CD4-positive, alpha-beta T cell (primary cell): ENCODE measurements at regions not wholly inside any gene's neighbourhood (a gene's known extent, or its start where the extent isn't known, plus 50 kb on each side); places are given as distances from the start of the nearest gene placed in this dataset.

Source experiments
- ATAC-seq: fragments of 200-7000 bp; cut with Tn5 transposase; one replicate; pipeline ENCODE4 v1.10.0; 2022; ENCODE audit warnings: mild to moderate bottlenecking; ENCODE audit not compliant: poor library complexity
- CTCF ChIA-PET: fragments of 350-600 bp; sonication (Branson Sonifier 250); formaldehyde crosslinking; loops from one replicate; lab custom pipeline; 2021; ENCODE audit warnings: antibody characterized with exemption, inconsistent platforms; lab: Charles Lee
- POLR2A ChIA-PET: fragments of 350-600 bp; sonication (Branson Sonifier 250); formaldehyde crosslinking; loops from one replicate; lab custom pipeline; 2021; ENCODE audit warnings: antibody characterized with exemption, inconsistent platforms; lab: Charles Lee
- DNase-seq, 14 experiments: peaks; one replicate each; pipeline ENCODE4 v3.0.0-alpha.2; 2013 to 2020; ENCODE audit warnings: mixed read lengths in 2 of 14
- H3K27ac ChIP-seq, 2 donors: one replicate each; pipeline versions ENCODE4 v1.5.1 to v1.7.0; 2013; ENCODE audit warnings: low read length in 2 of 2, low read depth in 1 of 2, mild to moderate bottlenecking in 1 of 2
- H3K27me3 ChIP-seq, 2 experiments: 1 replicate in 1 of 2; 2 replicates in 1 of 2; pipeline versions ENCODE4 v1.6.1 to v1.7.0; 2013; ENCODE audit warnings: low read length in 2 of 2, control low read depth in 1 of 2, mild to moderate bottlenecking in 1 of 2, moderate library complexity in 1 of 2; ENCODE audit not compliant: insufficient read depth in 2 of 2, control insufficient read depth in 1 of 2
- H3K36me3 ChIP-seq: one replicate; pipeline ENCODE4 v1.6.1; 2013; ENCODE audit warnings: low read length, control low read depth; ENCODE audit not compliant: insufficient read depth
- H3K4me1 ChIP-seq: one replicate; pipeline ENCODE4 v1.6.1; 2013; ENCODE audit warnings: low read length, control low read depth; ENCODE audit not compliant: insufficient read depth
- H3K4me3 ChIP-seq: one replicate; pipeline ENCODE4 v1.5.1; 2013; ENCODE audit warnings: mild to moderate bottlenecking, low read length, moderate library complexity
- H3K9me3 ChIP-seq, 2 experiments: 1 replicate in 1 of 2; 2 replicates in 1 of 2; pipeline versions ENCODE4 v1.6.1 to v1.7.0; 2013; ENCODE audit warnings: low read length in 2 of 2, mild to moderate bottlenecking in 2 of 2, control low read depth in 1 of 2, moderate library complexity in 1 of 2; ENCODE audit not compliant: control insufficient read depth in 1 of 2, insufficient read depth in 1 of 2
- H3K27ac Mint-ChIP-seq: one replicate; pipeline ENCODE4 v1.8.0; 2020; ENCODE audit warnings: mixed read lengths
- H3K27me3 Mint-ChIP-seq: one replicate; pipeline ENCODE4 v1.8.0; 2021; ENCODE audit warnings: mixed read lengths
- H3K36me3 Mint-ChIP-seq: one replicate; pipeline ENCODE4 v1.8.0; 2021; ENCODE audit warnings: low read depth, mixed read lengths
- H3K4me1 Mint-ChIP-seq: one replicate; pipeline ENCODE4 v1.8.0; 2021; ENCODE audit warnings: low read depth, mixed read lengths
- H3K4me3 Mint-ChIP-seq: one replicate; pipeline ENCODE4 v1.8.0; 2020; ENCODE audit warnings: mild to moderate bottlenecking, mixed read lengths
- H3K9me3 Mint-ChIP-seq: one replicate; pipeline ENCODE4 v1.8.0; 2020; ENCODE audit warnings: mixed read lengths
- intact Hi-C, 2 experiments: fragments of 100-400 bp; cut with DNase I in 1 of 2; cut with micrococcal nuclease in 1 of 2; formaldehyde crosslinking; loops; one replicate each; pipeline versions ENCODE4 v1.15.1 to v1.9.0; 2023 to 2025; cut with DNase I, micrococcal nuclease
- TF ChIP-seq, protein P1 (sequence below): fragments of 200-600 bp; IDR thresholded peaks from one replicate; pipeline ENCODE4 v1.8.0; 2022; ENCODE audit warnings: antibody characterized with exemption, mild to moderate bottlenecking

DNA sequence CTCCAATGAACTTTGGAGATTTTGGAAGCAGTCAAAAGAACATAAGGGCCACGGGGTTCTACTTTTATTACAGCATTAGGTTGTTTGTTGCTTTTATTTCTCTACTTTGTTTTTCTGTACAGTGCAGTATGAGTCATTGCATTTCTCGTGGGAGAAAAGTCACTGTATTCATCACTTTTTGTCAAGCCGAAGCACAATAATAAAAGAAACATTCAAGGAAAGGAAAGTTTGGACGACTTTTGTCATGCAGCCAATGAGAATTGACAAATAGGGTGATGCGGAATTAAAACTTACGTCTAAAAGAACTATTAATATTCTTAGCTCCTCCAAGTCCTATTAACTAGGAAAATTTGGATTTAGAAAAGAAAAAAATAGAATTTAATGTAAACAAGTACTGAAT lies 209.9 kb downstream of the TMEM182 start:
- ChIA-PET POLR2A (no interaction called here), CTCF (no interaction called here)
- DNase-seq, result no peak
- Histone ChIP-seq H3K36me3 (no peaks in the 10 kb centered on the region), H3K27ac (no peak overlapping the region), H3K4me1 (no peaks in the 10 kb centered on the region), H3K4me3 (no peak overlapping the region), H3K9me3 (no peaks in the 10 kb centered on the region), H3K27me3 (no peaks in the 10 kb centered on the region)
- TF ChIP-seq, protein P1, sequence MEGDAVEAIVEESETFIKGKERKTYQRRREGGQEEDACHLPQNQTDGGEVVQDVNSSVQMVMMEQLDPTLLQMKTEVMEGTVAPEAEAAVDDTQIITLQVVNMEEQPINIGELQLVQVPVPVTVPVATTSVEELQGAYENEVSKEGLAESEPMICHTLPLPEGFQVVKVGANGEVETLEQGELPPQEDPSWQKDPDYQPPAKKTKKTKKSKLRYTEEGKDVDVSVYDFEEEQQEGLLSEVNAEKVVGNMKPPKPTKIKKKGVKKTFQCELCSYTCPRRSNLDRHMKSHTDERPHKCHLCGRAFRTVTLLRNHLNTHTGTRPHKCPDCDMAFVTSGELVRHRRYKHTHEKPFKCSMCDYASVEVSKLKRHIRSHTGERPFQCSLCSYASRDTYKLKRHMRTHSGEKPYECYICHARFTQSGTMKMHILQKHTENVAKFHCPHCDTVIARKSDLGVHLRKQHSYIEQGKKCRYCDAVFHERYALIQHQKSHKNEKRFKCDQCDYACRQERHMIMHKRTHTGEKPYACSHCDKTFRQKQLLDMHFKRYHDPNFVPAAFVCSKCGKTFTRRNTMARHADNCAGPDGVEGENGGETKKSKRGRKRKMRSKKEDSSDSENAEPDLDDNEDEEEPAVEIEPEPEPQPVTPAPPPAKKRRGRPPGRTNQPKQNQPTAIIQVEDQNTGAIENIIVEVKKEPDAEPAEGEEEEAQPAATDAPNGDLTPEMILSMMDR, result no peak
- Mint-ChIP-seq H3K4me1 (no peaks in the 10 kb centered on the region), H3K4me3 (no peak overlapping the region), H3K9me3 (no peaks in the 10 kb centered on the region), H3K27me3 (peaks cover 11% of the 10 kb centered on the region), H3K36me3 (no peaks in the 10 kb centered on the region), H3K27ac (no peak overlapping the region)
- intact Hi-C loops, result no loop called here
- no peak for ATAC-seq

DNA sequence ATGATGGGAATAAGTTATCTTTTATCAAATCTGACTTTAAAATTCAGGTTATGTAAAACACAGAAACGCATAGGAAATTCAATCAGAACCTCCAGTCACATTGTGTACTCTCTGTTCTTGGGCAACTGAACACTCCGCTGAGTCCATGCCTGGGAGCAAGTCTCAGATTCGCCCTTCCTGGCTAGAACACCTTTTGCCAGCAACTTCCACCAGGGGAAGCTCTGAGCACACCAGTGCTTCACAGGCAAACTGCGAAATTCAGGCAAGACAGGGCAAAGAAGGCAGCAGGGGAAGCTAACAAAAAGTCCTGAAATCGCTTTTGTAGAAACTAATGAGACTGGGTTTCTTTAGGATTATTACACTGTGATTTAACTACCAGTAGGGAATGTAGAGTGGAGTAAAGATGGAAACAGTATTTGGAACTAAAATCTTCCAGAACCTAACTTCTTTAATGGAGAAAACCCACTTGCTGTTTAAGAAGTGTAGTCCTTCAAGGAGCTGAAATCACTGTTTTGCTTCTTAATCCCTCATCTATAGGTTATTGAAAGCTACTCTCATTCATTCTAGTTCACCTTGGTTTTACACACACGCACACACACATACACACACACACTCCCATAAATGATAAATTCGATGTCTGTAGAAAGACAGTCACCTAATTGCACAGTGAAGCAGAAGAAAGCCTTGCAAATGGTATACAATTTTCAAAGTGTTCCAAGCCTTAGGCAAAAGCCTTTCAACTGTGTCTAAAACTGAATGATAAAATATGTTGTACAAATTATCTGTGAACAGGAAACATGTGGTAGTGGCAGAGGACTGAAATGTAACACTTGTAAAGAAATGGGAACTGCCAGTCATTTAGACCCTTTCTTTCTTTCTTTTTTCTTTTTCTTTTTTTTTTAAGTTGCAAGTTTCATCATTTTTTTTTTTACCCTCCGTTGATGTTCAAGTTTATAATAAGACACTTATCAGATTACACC lies 214.5 kb downstream of the TMEM182 start:
- no peak for DNase-seq
- Histone ChIP-seq H3K4me3 (no peak overlapping the region), H3K36me3 (no peaks in the 10 kb centered on the region), H3K9me3 (no peaks in the 10 kb centered on the region), H3K27ac (no peak overlapping the region), H3K4me1 (no peaks in the 10 kb centered on the region), H3K27me3 (peaks cover 0 to 2% of the 10 kb centered on the region in 2 experiments)
- no peaks in the 10 kb centered on the region for H3K4me1 Mint-ChIP-seq
- H3K4me3 Mint-ChIP-seq, result no peak overlapping the region
- H3K27me3 Mint-ChIP-seq, result peaks cover 17% of the 10 kb centered on the region
- no peaks in the 10 kb centered on the region for H3K9me3 Mint-ChIP-seq
- TF ChIP-seq, protein P1, result no peak
- ChIA-PET CTCF (no interaction called here), POLR2A (no interaction called here)
- intact Hi-C loops, result no loop called here
- ATAC-seq, result no peak
- H3K36me3 Mint-ChIP-seq, result no peaks in the 10 kb centered on the region
- no peak overlapping the region for H3K27ac Mint-ChIP-seq

DNA sequence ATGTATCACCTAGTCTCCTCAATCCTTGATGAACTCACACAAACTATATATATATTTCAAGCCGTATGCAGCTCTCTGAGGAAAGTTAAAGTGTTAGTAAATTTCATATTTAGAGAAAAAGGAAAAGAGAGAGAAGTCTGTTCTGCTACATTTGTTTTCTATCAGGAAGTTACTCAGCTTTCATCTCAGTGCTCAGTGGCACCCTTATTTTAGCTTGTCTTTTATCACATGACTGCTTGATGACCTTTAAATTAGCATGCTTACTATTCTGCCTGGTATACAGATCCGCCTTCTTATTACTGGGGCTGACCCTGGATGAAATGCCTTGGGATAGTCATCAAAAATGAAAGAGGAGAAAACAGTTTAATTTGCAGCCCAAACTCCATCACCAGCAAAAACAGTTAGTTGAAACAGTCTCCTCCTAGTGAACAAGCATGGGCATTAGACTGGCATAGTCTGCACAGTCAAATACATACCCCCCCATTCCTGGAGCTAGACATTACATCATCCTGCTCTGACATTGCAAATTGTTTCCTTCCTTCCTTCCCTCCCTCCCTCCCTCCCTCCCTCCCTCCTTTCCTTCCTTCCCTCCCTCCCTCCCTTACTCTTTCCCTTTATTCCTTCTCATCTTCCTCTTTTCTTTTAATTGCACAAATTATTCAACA lies 215.7 kb downstream of the TMEM182 start:
- Histone ChIP-seq H3K27me3 (peaks cover 0 to 2% of the 10 kb centered on the region in 2 experiments), H3K36me3 (no peaks in the 10 kb centered on the region), H3K4me3 (no peak overlapping the region), H3K9me3 (no peaks in the 10 kb centered on the region), H3K4me1 (no peaks in the 10 kb centered on the region), H3K27ac (no peak overlapping the region)
- H3K4me3 Mint-ChIP-seq, result no peak overlapping the region
- ChIA-PET CTCF (no interaction called here), POLR2A (no interaction called here)
- no peaks in the 10 kb centered on the region for H3K9me3 Mint-ChIP-seq
- H3K27ac Mint-ChIP-seq, result no peak overlapping the region
- no peaks in the 10 kb centered on the region for H3K4me1 Mint-ChIP-seq
- ATAC-seq (no peak), DNase-seq (no peak)
- intact Hi-C loops, result no loop called here
- TF ChIP-seq, protein P1, result no peak
- H3K36me3 Mint-ChIP-seq, result no peaks in the 10 kb centered on the region
- peaks cover 12% of the 10 kb centered on the region for H3K27me3 Mint-ChIP-seq
